GM12878 (cell line): ENCODE measurements at regions not wholly inside any gene's neighbourhood (a gene's known extent, or its start where the extent isn't known, plus 50 kb on each side); places are given as distances from the start of the nearest gene placed in this dataset.
"Not testable (repeated sequence)": the region's sequence is repeated elsewhere in the genome, so short reads cannot be mapped to it uniquely, and the experiment has no call there.

Source experiments
- BRCA1 ChIP-seq: IDR thresholded peaks from 2 replicates; pipeline ENCODE4 v1.6.1; 2011; ENCODE audit warnings: low read depth, low read length, improper control_type of control experiment
- CEBPZ ChIP-seq: fragments of 150-350 bp; IDR thresholded peaks from 2 replicates; pipeline ENCODE4 v1.6.1; 2016; ENCODE audit warnings: low read depth, low read length
- CTCF ChIP-seq, 3 experiments: IDR thresholded peaks in 2 of 3; conservative IDR thresholded peaks in 1 of 3; 2 replicates each; pipeline ENCODE4 v1.5.1; 2011; ENCODE audit warnings: low read depth in 3 of 3, low read length in 3 of 3, mild to moderate bottlenecking in 3 of 3, control low read depth in 2 of 3, moderate library complexity in 2 of 3, inconsistent platforms in 1 of 3, mixed read lengths in 1 of 3; ENCODE audit not compliant: control insufficient read depth in 2 of 3, insufficient read depth in 1 of 3; ENCODE audit errors: extremely low read depth in 1 of 3
- EP300 ChIP-seq, 2 experiments: fragments of 150-350 bp in 1 of 2; IDR thresholded peaks; 2 replicates each; pipeline ENCODE4 v1.6.1; 2011 to 2012; ENCODE audit warnings: low read depth in 2 of 2, low read length in 2 of 2, borderline replicate concordance in 1 of 2, improper control_type of control experiment in 1 of 2, inconsistent platforms in 1 of 2; ENCODE audit not compliant: control insufficient read depth in 1 of 2
- EZH2 ChIP-seq: IDR thresholded peaks from 2 replicates; pipeline ENCODE4 v1.6.1; 2012; ENCODE audit warnings: low read depth, mild to moderate bottlenecking, control low read depth, inconsistent platforms, low read length, borderline replicate concordance; ENCODE audit not compliant: control insufficient read depth
- KDM1A ChIP-seq: fragments of 200-600 bp; sonication (generic); IDR thresholded peaks from 2 replicates; pipeline ENCODE4 v1.6.1; 2016; ENCODE audit warnings: borderline replicate concordance
- MAX ChIP-seq: IDR thresholded peaks from 2 replicates; pipeline ENCODE4 v1.6.1; 2012; ENCODE audit warnings: low read depth, low read length, improper control_type of control experiment
- MYC ChIP-seq: IDR thresholded peaks from 2 replicates; pipeline ENCODE4 v1.6.1; 2011; ENCODE audit warnings: mild to moderate bottlenecking, low read length, moderate library complexity, inconsistent platforms; ENCODE audit not compliant: insufficient read depth, insufficient replicate concordance, insufficient read length, severe bottlenecking
- POLR2A ChIP-seq: IDR thresholded peaks from 2 replicates; pipeline ENCODE4 v1.6.1; 2011; ENCODE audit warnings: low read depth, mild to moderate bottlenecking, low read length
- RAD21 ChIP-seq: IDR thresholded peaks from 2 replicates; pipeline ENCODE4 v1.6.1; 2011; ENCODE audit warnings: mild to moderate bottlenecking, low read depth, low read length, moderate library complexity; ENCODE audit not compliant: insufficient read depth
- REST ChIP-seq: IDR thresholded peaks from 2 replicates; pipeline ENCODE4 v1.6.1; 2012; ENCODE audit warnings: mild to moderate bottlenecking, low read depth, low read length
- RFX5 ChIP-seq: IDR thresholded peaks from 2 replicates; pipeline ENCODE4 v1.6.1; 2011; ENCODE audit warnings: low read depth, low read length, improper control_type of control experiment
- SREBF1 ChIP-seq: IDR thresholded peaks from 2 replicates; pipeline ENCODE4 v1.6.1; 2012; ENCODE audit warnings: mild to moderate bottlenecking, low read length

- not testable (repeated sequence) for TF ChIP-seq EZH2; CEBPZ; POLR2A; CTCF (IDR thresholded peaks at IDR 0.05 in 2 of 3, conservative IDR thresholded peaks at IDR 0.05 in 1 of 3; ENCODE audit: control insufficient read depth in 2 of 3, extremely low read depth in 1 of 3, insufficient read depth in 1 of 3, low read depth in 3 of 3, low read length in 3 of 3); EP300 (IDR thresholded peaks at IDR 0.05; ENCODE audit: borderline replicate concordance in 1 of 2, control insufficient read depth in 1 of 2, low read depth in 2 of 2, low read length in 2 of 2); MYC; REST; RFX5; SREBF1; RAD21; KDM1A; BRCA1; MAX
These were observed 667.0 kb upstream of the MIS18BP1 start for GRCh38 chr14:45919995-45920394.
